Erythroblast (primary cell): ENCODE measurements at regions not wholly inside any gene's neighbourhood (a gene's known extent, or its start where the extent isn't known, plus 50 kb on each side); places are given as distances from the start of the nearest gene placed in this dataset.
"Not testable (repeated sequence)": the region's sequence is repeated elsewhere in the genome, so short reads cannot be mapped to it uniquely, and the experiment has no call there.

Experiments
- DNase-seq, 2 experiments: peaks; one replicate each; lab custom pipeline; 2025; lab: John Stamatoyannopoulos, UW
- GATA1 ChIP-seq: IDR thresholded peaks from 2 replicates; pipeline ENCODE4 v1.6.1; 2011; ENCODE audit warnings: low read depth, mild to moderate bottlenecking, control low read depth, low read length, moderate library complexity
- POLR2A ChIP-seq: IDR thresholded peaks from 2 replicates; pipeline ENCODE4 v1.6.1; 2011; ENCODE audit warnings: mild to moderate bottlenecking, low read length

DNA sequence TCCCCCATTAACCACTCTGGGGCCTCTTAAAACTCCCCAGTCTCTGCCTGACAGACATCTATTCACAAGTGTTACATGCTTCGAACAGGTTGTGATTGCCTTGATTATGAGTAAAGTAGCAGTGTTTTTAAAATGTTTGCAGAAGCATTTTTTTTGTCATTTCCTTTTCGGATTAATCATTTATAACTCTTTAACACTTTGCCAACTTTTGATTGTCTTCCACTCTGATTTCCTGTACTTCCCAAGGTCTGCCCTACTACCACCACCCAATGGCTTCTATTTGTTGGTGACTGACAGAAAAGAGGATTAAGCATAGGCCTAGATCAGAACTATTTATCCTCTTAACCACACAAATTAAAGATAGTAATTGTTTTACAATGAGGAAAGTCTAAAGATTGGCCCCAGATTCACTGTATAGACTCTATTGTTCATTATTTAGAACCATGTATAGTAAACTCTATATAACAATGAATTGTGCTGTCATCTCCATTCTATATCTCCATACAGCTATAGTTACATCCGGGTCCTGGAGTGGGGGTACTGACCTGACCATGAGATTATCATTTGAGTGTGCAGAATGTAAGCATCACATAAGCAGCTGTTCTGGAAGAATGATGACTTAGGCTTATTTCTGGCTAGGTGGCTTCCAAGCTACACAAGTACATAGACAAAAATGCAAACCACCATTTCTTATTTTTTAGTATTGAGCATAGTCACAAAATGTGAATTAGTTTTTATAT, 110.3 kb upstream of the RBMS1 start:
- no peak for TF ChIP-seq GATA1
- no peak for TF ChIP-seq POLR2A
- no peak for DNase-seq

DNA sequence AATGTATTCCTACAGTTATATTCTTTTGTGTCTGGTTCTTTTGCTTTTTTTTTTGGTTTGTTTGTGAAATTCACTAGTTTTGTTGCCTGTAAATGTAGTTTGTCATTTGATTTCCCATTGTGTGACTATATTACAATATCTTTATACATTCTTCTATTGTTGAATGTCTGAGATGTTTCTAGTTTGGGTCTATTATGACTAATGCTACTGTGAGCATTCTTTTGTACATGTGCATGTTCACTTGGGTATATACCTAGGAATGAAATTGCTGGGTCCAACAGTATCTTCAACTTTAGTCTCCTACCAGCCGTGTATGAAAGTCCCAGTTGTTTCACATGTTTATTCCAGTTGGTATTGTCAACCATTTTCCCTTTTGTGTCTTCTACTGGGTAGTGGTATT, 112.7 kb upstream of the RBMS1 start:
- DNase-seq: no peak
- no peak for TF ChIP-seq POLR2A
- TF ChIP-seq GATA1: no peak

DNA sequence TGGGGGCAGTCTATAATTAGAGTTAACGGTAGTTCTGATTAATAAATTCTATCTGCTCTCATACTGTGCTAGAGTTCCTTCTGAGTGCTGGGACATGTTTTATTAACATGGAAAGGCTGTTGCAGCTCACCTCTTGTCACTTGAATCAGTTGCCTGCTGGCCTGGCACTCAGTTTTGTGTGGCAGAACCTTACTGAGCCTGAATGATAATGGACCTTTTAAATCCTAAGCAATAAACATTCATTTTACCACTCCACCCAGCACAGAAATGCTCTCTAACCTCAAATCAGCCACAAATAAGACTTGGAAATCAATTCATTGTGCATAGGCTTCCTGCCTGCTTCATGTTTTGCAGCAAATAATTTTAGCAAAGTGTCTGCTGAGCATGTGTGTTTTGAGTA, 115.0 kb upstream of the RBMS1 start:
- DNase-seq: no peak
- TF ChIP-seq POLR2A (no peak), GATA1 (no peak)

DNA sequence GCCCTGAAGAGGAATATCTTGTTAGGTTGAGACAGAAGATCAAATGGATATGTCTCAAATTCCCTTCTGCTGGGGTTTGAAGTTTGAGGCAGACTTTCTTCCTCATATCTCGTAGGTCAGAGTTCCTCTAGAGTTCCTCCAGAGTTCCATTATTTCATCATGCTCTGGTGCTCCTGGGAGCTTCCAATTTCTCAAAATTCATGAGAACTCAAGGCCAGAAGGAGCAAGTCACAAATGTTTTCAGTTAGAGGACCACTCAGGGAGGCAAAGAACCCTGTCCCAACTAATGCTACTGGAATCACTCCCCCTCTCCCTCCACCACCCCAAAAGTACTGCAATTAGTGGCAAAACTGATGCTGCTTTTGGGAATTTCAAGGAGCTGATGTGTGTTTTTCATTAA, 115.7 kb upstream of the RBMS1 start:
- no peak for TF ChIP-seq GATA1

DNA sequence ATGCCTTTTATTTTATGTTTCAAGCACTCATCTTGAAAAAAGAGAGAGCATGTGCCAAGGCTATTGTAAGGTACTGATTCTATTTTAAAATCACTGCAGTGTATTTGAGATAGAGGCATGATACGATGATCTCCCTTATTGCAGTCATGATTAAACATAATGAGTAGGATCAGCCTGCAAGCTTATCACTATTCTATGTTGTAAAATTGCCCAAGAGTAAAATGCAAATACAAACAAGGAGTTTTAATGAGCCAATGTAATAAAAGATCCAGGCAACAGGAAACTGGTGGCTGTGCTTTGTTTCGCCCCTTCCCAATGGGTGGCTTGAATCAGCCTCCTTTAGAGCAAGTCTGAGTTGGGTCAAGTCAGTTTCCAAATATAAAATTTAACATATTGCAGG, 116.4 kb upstream of the RBMS1 start:
- DNase-seq: no peak
- no peak for TF ChIP-seq POLR2A
- no peak for TF ChIP-seq GATA1

More for the DNA sequence above, 115.7 kb upstream of the RBMS1 start:
- DNase-seq: no peak

DNA sequence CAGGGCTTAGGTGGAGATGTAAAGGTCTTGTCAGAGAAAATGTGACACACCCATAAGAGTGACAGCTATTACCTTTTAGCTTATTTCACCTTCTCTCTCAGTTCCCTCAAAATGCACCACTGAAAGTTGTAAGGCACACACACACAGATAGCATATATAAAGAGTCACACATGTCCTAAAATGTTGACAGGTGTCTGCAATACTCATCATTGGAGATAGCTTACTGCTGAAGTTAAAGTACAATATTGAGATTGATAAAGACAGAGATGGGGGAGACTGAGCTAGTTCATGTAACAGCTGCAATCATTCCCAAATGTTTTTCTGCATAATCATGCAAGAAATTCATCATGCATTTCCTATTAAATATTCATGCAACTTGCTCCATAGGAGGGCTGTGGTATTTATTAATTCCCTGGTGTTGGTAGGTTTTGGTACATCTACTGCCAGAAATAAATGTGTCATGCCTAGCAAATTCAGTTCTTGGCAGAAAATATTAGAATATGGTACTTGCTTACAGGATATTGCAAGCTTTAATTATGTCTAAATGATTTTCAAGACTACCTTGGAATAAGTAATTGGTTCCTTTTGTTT, 118.8 kb upstream of the RBMS1 start:
- TF ChIP-seq GATA1: no peak
- no peak for TF ChIP-seq POLR2A
- no peak for DNase-seq

DNA sequence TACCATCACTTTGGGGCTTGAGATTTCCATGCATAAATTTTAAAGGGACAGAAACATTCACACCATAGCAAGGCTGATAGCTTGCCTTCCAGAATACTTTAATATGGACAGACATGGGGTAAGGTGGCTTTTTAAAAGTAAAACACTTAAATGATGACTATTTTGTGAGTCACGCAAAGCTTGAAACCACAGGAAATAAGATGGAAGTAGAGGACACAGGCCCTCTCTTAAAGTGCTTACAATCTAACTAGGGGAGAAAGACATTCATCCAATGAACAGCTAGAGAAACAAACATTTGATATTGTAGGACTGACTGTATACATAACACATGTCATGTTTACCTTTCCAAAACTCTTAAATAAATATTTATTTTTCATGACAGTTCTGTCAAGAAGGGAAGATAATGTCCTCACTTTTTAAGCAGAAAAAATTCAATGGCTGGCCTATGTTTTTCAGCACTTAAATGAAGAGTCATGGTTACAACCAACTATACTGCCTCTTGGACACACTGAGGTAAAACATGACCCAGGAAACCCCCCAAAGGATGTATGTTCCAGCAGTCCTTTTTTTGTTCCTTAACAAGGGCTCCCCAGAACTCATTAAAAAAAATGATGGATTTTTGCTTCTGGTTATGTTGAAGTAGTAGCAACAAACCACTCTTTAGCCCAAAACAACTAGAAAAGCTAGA, 120.0 kb upstream of the RBMS1 start:
- DNase-seq: no peak
- no peak for TF ChIP-seq POLR2A
- TF ChIP-seq GATA1: no peak

DNA sequence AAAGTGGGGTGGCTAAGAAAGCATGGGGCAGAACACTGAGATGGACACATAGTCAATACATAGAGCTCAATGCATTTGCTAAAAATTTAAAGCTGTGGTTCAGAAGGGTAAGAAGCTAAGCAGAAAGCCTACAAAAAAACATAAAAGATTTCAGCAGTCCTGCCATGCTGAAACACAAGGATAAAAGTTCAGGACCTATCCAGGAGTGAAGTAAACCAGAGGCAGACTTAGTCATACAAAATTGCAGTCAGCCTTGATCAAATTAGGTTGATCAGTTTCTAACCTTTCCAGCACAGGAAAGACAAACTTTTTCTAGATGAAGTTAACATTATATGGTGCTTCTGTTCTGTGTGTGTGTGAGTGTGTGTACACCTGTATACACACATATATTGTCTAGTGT, 120.8 kb upstream of the RBMS1 start:
- TF ChIP-seq GATA1 (no peak), POLR2A (no peak)

DNA sequence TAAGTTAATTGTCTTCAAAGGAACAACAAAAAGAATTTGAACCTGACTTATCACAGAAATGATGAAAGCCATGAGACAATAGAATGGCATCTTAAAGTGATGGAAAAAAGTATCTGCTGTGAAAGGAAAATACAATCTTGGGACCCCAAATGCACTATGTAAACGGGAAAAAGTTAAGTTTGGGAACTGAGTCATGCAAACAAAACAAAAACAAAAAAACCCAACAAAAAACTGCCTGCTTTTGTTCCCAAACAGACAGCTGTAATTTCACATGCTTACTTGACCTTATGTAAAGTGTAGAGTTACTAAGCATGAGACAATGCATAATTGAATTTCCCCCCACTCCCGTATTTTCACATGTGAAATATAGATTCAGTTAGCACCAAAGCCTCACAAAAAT, 122.1 kb upstream of the RBMS1 start:
- TF ChIP-seq GATA1 (no peak), POLR2A (no peak)
- DNase-seq: no peak

More for the DNA sequence above, 120.8 kb upstream of the RBMS1 start:
- DNase-seq: no peak

DNA sequence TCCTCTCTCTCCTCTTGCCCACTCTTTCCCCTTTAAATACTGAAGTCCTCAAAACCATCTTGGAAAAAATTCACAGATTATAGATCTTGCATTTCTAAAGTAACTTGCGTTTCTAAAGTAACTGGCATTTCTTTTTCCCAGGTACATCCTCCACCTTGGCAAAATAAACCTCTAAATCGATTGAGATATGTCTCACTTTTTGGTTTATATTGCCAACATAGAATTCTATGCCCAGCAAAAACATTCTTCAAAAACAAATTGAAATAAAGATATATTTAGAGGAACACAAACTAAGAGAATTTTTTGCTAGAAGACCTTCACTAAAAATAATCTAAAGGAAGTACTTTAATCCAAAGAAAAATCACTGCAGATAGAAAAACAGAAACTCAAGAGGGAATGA, 122.5 kb upstream of the RBMS1 start:
- TF ChIP-seq POLR2A (no peak), GATA1 (no peak)

DNA sequence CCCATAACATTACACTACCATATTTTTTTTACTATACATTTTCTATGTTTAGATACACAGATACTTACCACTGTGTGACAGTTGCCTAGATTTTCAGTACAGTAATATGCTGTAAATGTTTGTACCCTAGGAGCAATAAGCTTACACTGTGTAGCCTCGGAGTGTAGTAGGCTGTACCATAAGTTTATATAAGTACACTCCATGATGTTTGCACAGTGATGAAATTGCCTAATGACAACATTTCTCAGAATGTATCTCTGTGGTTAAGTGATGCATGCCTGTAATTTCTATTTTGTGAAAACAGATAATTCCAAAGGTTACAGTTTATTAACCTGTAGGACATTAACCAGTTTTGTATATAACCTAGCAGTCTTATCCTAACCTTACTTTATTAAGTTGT, 128.1 kb upstream of the RBMS1 start:
- DNase-seq: no peak
- TF ChIP-seq GATA1 (no peak), POLR2A (no peak)

More for the DNA sequence above, 122.5 kb upstream of the RBMS1 start:
- no peak for DNase-seq

DNA sequence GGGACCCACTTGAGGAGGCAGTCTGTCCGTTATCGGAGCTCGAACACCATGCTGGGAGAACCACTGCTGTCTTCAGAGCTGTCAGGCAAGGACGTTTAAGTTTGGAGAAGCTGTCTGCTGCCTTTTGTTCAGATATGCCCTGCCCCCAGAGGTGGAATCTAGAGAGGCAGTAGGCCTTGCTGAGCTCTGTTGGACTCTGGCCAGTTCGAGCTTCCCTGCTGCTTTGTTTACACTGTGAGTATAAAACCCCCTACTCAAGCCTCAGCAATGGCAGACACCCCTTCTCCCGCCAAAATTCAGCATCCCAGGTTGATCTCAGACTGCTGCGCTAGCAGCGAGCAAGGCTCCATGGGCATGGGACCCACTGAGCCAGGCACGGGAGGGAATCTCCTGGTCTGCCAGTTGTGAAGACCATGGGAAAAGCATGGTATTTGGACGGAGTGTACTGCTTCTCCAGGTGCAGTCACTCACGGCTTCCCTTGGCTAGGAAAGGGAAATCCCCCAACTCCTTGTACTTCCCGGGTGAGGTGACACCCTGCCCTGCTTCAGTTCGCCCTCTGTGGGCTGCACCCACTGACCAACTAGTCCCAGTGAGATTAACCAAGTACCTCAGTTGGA, 134.5 kb upstream of the RBMS1 start:
- DNase-seq: not testable (repeated sequence)

DNA sequence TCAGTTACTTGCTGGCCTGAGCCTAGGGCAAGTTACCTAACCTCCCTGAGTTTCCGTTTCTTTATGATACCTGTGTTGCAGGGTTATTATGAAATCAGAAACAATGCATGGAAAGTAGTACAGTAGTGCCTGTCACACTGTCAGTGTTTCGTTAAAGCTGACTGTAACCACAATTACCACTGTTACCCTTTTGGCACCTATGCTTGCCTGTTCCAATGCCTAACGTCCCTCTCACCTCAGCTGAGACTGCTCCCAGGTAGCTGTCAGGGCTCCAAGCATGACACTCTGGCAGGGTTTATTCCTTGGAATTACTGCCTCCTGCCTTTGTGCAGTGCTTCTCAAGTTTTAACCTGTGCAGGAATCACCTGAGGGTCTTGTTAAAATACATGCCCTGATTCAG, 135.2 kb upstream of the RBMS1 start:
- no peak for TF ChIP-seq POLR2A
- no peak for TF ChIP-seq GATA1
- no peak for DNase-seq
